ENCODE measurements at regions not wholly inside any gene's neighbourhood (a gene's known extent, or its start where the extent isn't known, plus 50 kb on each side); places are given as distances from the start of the nearest gene placed in this dataset.
A peak's percentile ranks its signal among the peaks of the same experiment; 100 is the strongest.

DNA sequence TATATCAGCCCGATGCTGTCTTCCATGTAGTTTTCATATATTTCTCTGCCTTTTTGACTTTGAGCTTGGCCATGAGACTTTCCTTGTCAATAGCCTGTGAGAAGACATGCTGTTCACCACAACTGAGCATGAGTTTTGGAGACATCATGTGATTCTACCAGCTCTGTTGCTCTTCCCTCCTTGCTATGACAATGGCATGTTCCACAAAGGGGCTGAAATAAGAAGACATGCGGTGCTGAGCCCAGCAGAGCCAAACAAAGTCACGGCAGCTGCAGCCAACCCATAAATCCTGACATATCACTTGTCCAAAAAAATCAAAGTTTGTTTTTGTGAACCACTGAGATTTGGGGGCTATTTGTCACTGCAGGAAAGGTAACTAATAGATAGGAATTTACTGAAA is 343.4 kb upstream of the KITLG start:
- H3K4me3 ChIP-seq (ENCODE audit: low read length in 3 of 3) = no peak overlapping the region
- no peaks in the 10 kb centered on the region for H3K36me3 ChIP-seq (ENCODE audit: control insufficient read depth in 2 of 3, insufficient read depth in 3 of 3, low read length in 3 of 3)
- FAIRE-seq (no peak), DNase-seq (no peak)
- peaks cover 0 to 3% (median 0%) of the 10 kb centered on the region in 3 donors for H3K4me1 ChIP-seq (ENCODE audit: control insufficient read depth in 2 of 3, insufficient read depth in 2 of 3, low read depth in 1 of 3, low read length in 3 of 3)
- H3K9me3 ChIP-seq (ENCODE audit: control insufficient read depth in 2 of 3, insufficient read depth in 1 of 3, low read length in 3 of 3) = no peaks in the 10 kb centered on the region
- TF ChIP-seq, protein P1, sequence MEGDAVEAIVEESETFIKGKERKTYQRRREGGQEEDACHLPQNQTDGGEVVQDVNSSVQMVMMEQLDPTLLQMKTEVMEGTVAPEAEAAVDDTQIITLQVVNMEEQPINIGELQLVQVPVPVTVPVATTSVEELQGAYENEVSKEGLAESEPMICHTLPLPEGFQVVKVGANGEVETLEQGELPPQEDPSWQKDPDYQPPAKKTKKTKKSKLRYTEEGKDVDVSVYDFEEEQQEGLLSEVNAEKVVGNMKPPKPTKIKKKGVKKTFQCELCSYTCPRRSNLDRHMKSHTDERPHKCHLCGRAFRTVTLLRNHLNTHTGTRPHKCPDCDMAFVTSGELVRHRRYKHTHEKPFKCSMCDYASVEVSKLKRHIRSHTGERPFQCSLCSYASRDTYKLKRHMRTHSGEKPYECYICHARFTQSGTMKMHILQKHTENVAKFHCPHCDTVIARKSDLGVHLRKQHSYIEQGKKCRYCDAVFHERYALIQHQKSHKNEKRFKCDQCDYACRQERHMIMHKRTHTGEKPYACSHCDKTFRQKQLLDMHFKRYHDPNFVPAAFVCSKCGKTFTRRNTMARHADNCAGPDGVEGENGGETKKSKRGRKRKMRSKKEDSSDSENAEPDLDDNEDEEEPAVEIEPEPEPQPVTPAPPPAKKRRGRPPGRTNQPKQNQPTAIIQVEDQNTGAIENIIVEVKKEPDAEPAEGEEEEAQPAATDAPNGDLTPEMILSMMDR (IDR thresholded peaks at IDR 0.05; ENCODE audit: borderline replicate concordance, extremely low read depth, insufficient read depth) = no peak
- H3K9ac ChIP-seq (ENCODE audit: low read length in 3 of 3) = no peak overlapping the region
- H3K27me3 ChIP-seq (ENCODE audit: control insufficient read depth, insufficient read depth, low read length) = no peaks in the 10 kb centered on the region
- no peak overlapping the region for H3K27ac ChIP-seq (ENCODE audit: low read depth in 2 of 2, low read length in 2 of 2)
- intact Hi-C loops (cut with DNase I) = no loop called here

DNA sequence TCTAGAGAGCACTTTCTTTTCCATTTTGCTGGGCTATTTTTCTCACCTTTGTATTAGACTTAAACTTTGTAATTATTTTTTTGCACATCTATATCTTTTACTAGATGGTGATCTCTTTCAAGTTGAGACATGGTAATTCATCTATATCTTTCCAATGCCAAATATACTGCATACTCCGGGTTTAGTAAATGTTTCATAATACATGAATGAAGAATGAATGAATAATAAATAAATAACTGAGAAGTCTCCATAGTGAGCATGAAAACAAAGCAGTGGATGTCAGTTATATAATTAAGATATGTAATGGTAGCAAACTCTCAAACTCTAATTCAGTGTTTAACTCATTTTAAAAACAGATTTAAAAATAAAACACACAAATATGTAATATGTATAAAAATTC is 342.5 kb upstream of the KITLG start:
- TF ChIP-seq, protein P1 (IDR thresholded peaks at IDR 0.05; ENCODE audit: borderline replicate concordance, extremely low read depth, insufficient read depth) = no peak
- no peak overlapping the region for H3K27ac ChIP-seq (ENCODE audit: low read depth in 2 of 2, low read length in 2 of 2)
- H3K4me3 ChIP-seq (ENCODE audit: low read length in 3 of 3) = no peak overlapping the region
- peaks cover 0 to 3% (median 0%) of the 10 kb centered on the region in 3 donors for H3K4me1 ChIP-seq (ENCODE audit: control insufficient read depth in 2 of 3, insufficient read depth in 2 of 3, low read depth in 1 of 3, low read length in 3 of 3)
- DNase-seq (no peak), FAIRE-seq (peak; percentile 76)
- H3K36me3 ChIP-seq (ENCODE audit: control insufficient read depth in 2 of 3, insufficient read depth in 3 of 3, low read length in 3 of 3) = no peaks in the 10 kb centered on the region
- no peak overlapping the region for H3K9ac ChIP-seq (ENCODE audit: low read length in 3 of 3)
- no peaks in the 10 kb centered on the region for H3K27me3 ChIP-seq (ENCODE audit: control insufficient read depth, insufficient read depth, low read length)
- no peaks in the 10 kb centered on the region for H3K9me3 ChIP-seq (ENCODE audit: control insufficient read depth in 2 of 3, insufficient read depth in 1 of 3, low read length in 3 of 3)
- intact Hi-C loops (cut with DNase I) = no loop called here

DNA sequence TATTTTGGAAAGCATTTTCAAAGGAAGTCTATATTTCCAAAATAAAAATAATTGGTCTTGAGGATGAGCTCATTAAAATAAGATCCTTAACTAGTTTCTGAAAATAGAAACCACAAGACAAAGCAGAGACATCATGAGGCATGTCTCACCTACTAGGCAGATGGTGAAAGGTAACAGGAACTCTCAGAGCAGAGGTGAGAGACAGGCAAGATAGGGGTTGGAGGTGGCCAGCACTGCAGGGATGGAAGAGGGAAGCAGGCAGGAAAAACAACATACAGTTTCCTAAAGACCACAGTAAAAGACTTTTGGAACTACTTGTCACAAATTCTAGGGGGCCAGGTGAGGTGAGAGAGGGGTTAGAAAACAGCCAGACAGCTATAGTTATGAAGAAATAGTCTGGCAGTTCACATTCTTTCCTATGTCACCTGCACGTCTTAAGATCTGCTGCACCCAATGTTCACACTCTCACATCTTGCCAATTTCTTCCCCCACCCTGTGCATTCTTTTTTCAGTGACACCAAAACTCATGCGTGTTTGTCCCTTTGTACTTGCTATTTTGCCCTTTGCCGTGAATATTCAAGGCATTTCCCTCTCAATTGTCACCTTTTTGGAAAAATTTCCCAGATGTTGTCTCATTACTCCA is 341.7 kb upstream of the KITLG start:
- Histone ChIP-seq H3K36me3 (ENCODE audit: control insufficient read depth in 2 of 3, insufficient read depth in 3 of 3, low read length in 3 of 3) (no peaks in the 10 kb centered on the region), H3K4me1 (ENCODE audit: control insufficient read depth in 2 of 3, insufficient read depth in 2 of 3, low read depth in 1 of 3, low read length in 3 of 3) (peaks cover 0 to 3% (median 0%) of the 10 kb centered on the region in 3 donors), H3K27me3 (ENCODE audit: control insufficient read depth, insufficient read depth, low read length) (no peaks in the 10 kb centered on the region), H3K9ac (ENCODE audit: low read length in 3 of 3) (no peak overlapping the region), H3K27ac (ENCODE audit: low read depth in 2 of 2, low read length in 2 of 2) (no peak overlapping the region), H3K9me3 (ENCODE audit: control insufficient read depth in 2 of 3, insufficient read depth in 1 of 3, low read length in 3 of 3) (no peaks in the 10 kb centered on the region), H3K4me3 (ENCODE audit: low read length in 3 of 3) (no peak overlapping the region)
- intact Hi-C loops (cut with DNase I) = no loop called here
- TF ChIP-seq, protein P1 (IDR thresholded peaks at IDR 0.05; ENCODE audit: borderline replicate concordance, extremely low read depth, insufficient read depth) = no peak
- DNase-seq (no peak), FAIRE-seq (no peak)

DNA sequence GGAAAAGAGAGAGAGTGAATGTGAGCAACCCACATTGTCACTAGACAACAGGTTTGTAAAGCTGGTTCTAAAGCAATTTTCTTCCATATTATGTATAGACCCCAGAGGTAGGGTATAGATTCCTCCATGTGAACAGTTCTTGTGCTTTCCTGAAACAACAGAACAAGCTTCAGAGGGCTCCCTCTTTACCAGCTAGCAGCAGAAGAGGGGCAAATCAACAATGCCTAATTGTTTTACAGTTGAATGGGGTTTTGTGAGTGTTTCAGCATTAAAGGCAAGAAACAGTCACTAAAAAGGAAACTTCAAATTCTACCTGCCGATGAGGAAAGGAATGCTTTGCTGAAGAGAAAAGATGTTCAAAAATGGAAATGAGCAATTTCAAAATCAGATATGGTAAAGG is 341.2 kb upstream of the KITLG start:
- Histone ChIP-seq H3K9me3 (ENCODE audit: control insufficient read depth in 2 of 3, insufficient read depth in 1 of 3, low read length in 3 of 3) (no peaks in the 10 kb centered on the region), H3K9ac (ENCODE audit: low read length in 3 of 3) (no peak overlapping the region), H3K4me3 (ENCODE audit: low read length in 3 of 3) (no peak overlapping the region), H3K4me1 (ENCODE audit: control insufficient read depth in 2 of 3, insufficient read depth in 2 of 3, low read depth in 1 of 3, low read length in 3 of 3) (peaks cover 0 to 3% (median 0%) of the 10 kb centered on the region in 3 donors), H3K36me3 (ENCODE audit: control insufficient read depth in 2 of 3, insufficient read depth in 3 of 3, low read length in 3 of 3) (no peaks in the 10 kb centered on the region), H3K27ac (ENCODE audit: low read depth in 2 of 2, low read length in 2 of 2) (no peak overlapping the region), H3K27me3 (ENCODE audit: control insufficient read depth, insufficient read depth, low read length) (no peaks in the 10 kb centered on the region)
- DNase-seq (no peak), FAIRE-seq (no peak)
- intact Hi-C loops (cut with DNase I) = no loop called here
- TF ChIP-seq, protein P1 (IDR thresholded peaks at IDR 0.05; ENCODE audit: borderline replicate concordance, extremely low read depth, insufficient read depth) = no peak

Data from kidney (tissue), 13 donors.